PC-3 (cell line): ENCODE measurements at regions not wholly inside any gene's neighbourhood (a gene's known extent, or its start where the extent isn't known, plus 50 kb on each side); places are given as distances from the start of the nearest gene placed in this dataset.

Experiments
- EZH2 ChIP-seq: fragments of 300-600 bp; sonication (generic); IDR thresholded peaks from one replicate; pipeline ENCODE4 v1.6.1; 2017; ENCODE audit warnings: antibody characterized with exemption, mild to moderate bottlenecking, low read length; ENCODE audit not compliant: unreplicated experiment
- TF ChIP-seq, protein P1 (sequence below): fragments of 300-600 bp; sonication (generic); conservative IDR thresholded peaks from 2 replicates; pipeline ENCODE4 v1.5.1; 2017; ENCODE audit warnings: antibody characterized with exemption, low read depth, mild to moderate bottlenecking, low read length

DNA sequence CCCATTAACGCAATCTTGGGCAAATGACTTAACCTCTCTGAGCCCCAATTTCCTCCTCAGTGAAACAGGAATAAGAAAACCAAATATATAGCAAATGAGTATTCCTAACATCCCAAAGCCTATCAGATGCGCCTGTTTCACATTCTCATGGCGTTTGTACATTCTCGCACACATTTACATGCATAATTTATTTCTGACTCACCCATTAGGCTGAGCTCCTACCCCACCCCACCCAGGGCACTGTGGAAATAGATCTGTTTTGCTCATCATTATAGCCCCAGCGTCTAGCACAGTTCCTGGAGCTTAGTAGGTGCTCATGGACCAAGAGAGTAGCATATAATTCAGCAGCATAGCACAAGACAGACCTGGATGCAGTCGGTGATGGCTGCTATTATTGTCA lies 146.1 kb upstream of the VANGL1 start:
- no peak for TF ChIP-seq EZH2
- TF ChIP-seq, protein P1, sequence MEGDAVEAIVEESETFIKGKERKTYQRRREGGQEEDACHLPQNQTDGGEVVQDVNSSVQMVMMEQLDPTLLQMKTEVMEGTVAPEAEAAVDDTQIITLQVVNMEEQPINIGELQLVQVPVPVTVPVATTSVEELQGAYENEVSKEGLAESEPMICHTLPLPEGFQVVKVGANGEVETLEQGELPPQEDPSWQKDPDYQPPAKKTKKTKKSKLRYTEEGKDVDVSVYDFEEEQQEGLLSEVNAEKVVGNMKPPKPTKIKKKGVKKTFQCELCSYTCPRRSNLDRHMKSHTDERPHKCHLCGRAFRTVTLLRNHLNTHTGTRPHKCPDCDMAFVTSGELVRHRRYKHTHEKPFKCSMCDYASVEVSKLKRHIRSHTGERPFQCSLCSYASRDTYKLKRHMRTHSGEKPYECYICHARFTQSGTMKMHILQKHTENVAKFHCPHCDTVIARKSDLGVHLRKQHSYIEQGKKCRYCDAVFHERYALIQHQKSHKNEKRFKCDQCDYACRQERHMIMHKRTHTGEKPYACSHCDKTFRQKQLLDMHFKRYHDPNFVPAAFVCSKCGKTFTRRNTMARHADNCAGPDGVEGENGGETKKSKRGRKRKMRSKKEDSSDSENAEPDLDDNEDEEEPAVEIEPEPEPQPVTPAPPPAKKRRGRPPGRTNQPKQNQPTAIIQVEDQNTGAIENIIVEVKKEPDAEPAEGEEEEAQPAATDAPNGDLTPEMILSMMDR = no peak
